ENCODE measurements at regions not wholly inside any gene's neighbourhood (a gene's known extent, or its start where the extent isn't known, plus 50 kb on each side); places are given as distances from the start of the nearest gene placed in this dataset.
"Not testable (repeated sequence)": the region's sequence is repeated elsewhere in the genome, so short reads cannot be mapped to it uniquely, and the experiment has no call there.

- no peak for DNase-seq (ENCODE audit: low read depth in 1 of 2, low spot score in 2 of 2)
- Histone ChIP-seq H3K36me3 (no peaks in the 10 kb centered on the region), H3K9me3 (replicated peaks) (no peaks in the 10 kb centered on the region), H3K27me3 (replicated peaks) (no peaks in the 10 kb centered on the region), H3K27ac (no peak overlapping the region), H3K4me1 (replicated peaks) (no peaks in the 10 kb centered on the region), H3K4me3 (no peak overlapping the region)
Observed at GRCh38 chr7:34530259-34530658, 127.8 kb upstream of the NPSR1 start.

- Histone ChIP-seq H3K4me1 (replicated peaks) (no peaks in the 10 kb centered on the region), H3K9me3 (replicated peaks) (no peaks in the 10 kb centered on the region), H3K4me3 (no peak overlapping the region), H3K27ac (no peak overlapping the region), H3K27me3 (replicated peaks) (no peaks in the 10 kb centered on the region), H3K36me3 (no peaks in the 10 kb centered on the region)
- DNase-seq (ENCODE audit: low read depth in 1 of 2, low spot score in 2 of 2): no peak
Observed at GRCh38 chr7:34539003-34539402, 119.0 kb upstream of the NPSR1 start.

GRCh38 chr7:34544621-34545020 lies 113.4 kb upstream of the NPSR1 start:
- Histone ChIP-seq H3K36me3 (no peaks in the 10 kb centered on the region), H3K27me3 (replicated peaks) (no peaks in the 10 kb centered on the region), H3K27ac (no peak overlapping the region), H3K4me3 (no peak overlapping the region), H3K4me1 (replicated peaks) (no peaks in the 10 kb centered on the region), H3K9me3 (replicated peaks) (no peaks in the 10 kb centered on the region)
- DNase-seq (ENCODE audit: low read depth in 1 of 2, low spot score in 2 of 2): no peak

- Histone ChIP-seq H3K4me3 (no peak overlapping the region), H3K4me1 (replicated peaks) (no peaks in the 10 kb centered on the region), H3K36me3 (no peaks in the 10 kb centered on the region), H3K27ac (no peak overlapping the region), H3K27me3 (replicated peaks) (no peaks in the 10 kb centered on the region), H3K9me3 (replicated peaks) (no peaks in the 10 kb centered on the region)
- DNase-seq (ENCODE audit: low read depth in 1 of 2, low spot score in 2 of 2): no peak
Observed at GRCh38 chr7:34550996-34551395, 107.0 kb upstream of the NPSR1 start.

- DNase-seq (ENCODE audit: low read depth in 1 of 2, low spot score in 2 of 2): no peak
- H3K9me3 ChIP-seq (replicated peaks): no peaks in the 10 kb centered on the region
- H3K27ac ChIP-seq: no peak overlapping the region
- H3K27me3 ChIP-seq (replicated peaks): no peaks in the 10 kb centered on the region
- H3K36me3 ChIP-seq: no peaks in the 10 kb centered on the region
- H3K4me3 ChIP-seq: no peak overlapping the region
- H3K4me1 ChIP-seq (replicated peaks): no peaks in the 10 kb centered on the region
Observed at GRCh38 chr7:34552502-34552901, 105.5 kb upstream of the NPSR1 start.

GRCh38 chr7:34558022-34558421 lies 100.0 kb upstream of the NPSR1 start:
- Histone ChIP-seq H3K4me1 (replicated peaks) (no peaks in the 10 kb centered on the region), H3K36me3 (no peaks in the 10 kb centered on the region), H3K4me3 (no peak overlapping the region), H3K9me3 (replicated peaks) (no peaks in the 10 kb centered on the region), H3K27me3 (replicated peaks) (no peaks in the 10 kb centered on the region), H3K27ac (no peak overlapping the region)
- no peak for DNase-seq (ENCODE audit: low read depth in 1 of 2, low spot score in 2 of 2)

GRCh38 chr7:34564091-34564490 lies 93.9 kb upstream of the NPSR1 start:
- H3K9me3 ChIP-seq (replicated peaks): no peaks in the 10 kb centered on the region
- H3K4me3 ChIP-seq: no peak overlapping the region
- H3K27ac ChIP-seq: no peak overlapping the region
- H3K4me1 ChIP-seq (replicated peaks): no peaks in the 10 kb centered on the region
- DNase-seq (ENCODE audit: low read depth in 1 of 2, low spot score in 2 of 2): no peak
- no peaks in the 10 kb centered on the region for H3K27me3 ChIP-seq (replicated peaks)
- no peaks in the 10 kb centered on the region for H3K36me3 ChIP-seq

- no peak overlapping the region for H3K4me3 ChIP-seq
- no peaks in the 10 kb centered on the region for H3K9me3 ChIP-seq (replicated peaks)
- no peaks in the 10 kb centered on the region for H3K27me3 ChIP-seq (replicated peaks)
- DNase-seq (ENCODE audit: low read depth in 1 of 2, low spot score in 2 of 2): no peak
- no peaks in the 10 kb centered on the region for H3K36me3 ChIP-seq
- no peaks in the 10 kb centered on the region for H3K4me1 ChIP-seq (replicated peaks)
- no peak overlapping the region for H3K27ac ChIP-seq
Observed at GRCh38 chr7:34567906-34568305, 90.1 kb upstream of the NPSR1 start.

- no peak overlapping the region for H3K4me3 ChIP-seq
- DNase-seq (ENCODE audit: low read depth in 1 of 2, low spot score in 2 of 2): no peak
- no peaks in the 10 kb centered on the region for H3K36me3 ChIP-seq
- no peaks in the 10 kb centered on the region for H3K9me3 ChIP-seq (replicated peaks)
- H3K4me1 ChIP-seq (replicated peaks): no peaks in the 10 kb centered on the region
- H3K27me3 ChIP-seq (replicated peaks): no peaks in the 10 kb centered on the region
- H3K27ac ChIP-seq: no peak overlapping the region
Observed at GRCh38 chr7:34569975-34570699, 87.9 kb upstream of the NPSR1 start.

- Histone ChIP-seq H3K27me3 (replicated peaks) (no peaks in the 10 kb centered on the region), H3K4me1 (replicated peaks) (no peaks in the 10 kb centered on the region), H3K9me3 (replicated peaks) (no peaks in the 10 kb centered on the region), H3K36me3 (no peaks in the 10 kb centered on the region), H3K27ac (no peak overlapping the region), H3K4me3 (no peak overlapping the region)
- no peak for DNase-seq (ENCODE audit: low read depth in 1 of 2, low spot score in 2 of 2)
Observed at GRCh38 chr7:34575006-34575405, 83.0 kb upstream of the NPSR1 start.

GRCh38 chr7:34577934-34578333 lies 80.1 kb upstream of the NPSR1 start:
- H3K4me3 ChIP-seq: not testable (repeated sequence)

GRCh38 chr7:34581698-34582097 lies 76.3 kb upstream of the NPSR1 start:
- H3K27me3 ChIP-seq (replicated peaks); H3K4me1 ChIP-seq (replicated peaks); DNase-seq (ENCODE audit: low read depth in 1 of 2, low spot score in 2 of 2); H3K4me3 ChIP-seq; H3K9me3 ChIP-seq (replicated peaks); H3K36me3 ChIP-seq; H3K27ac ChIP-seq: not testable (repeated sequence)

More at GRCh38 chr7:34577934-34578333, 80.1 kb upstream of the NPSR1 start:
- H3K4me1 ChIP-seq (replicated peaks); DNase-seq (ENCODE audit: low read depth in 1 of 2, low spot score in 2 of 2); H3K27me3 ChIP-seq (replicated peaks); H3K36me3 ChIP-seq; H3K9me3 ChIP-seq (replicated peaks); H3K27ac ChIP-seq: not testable (repeated sequence)

- Histone ChIP-seq H3K27ac (no peak overlapping the region), H3K9me3 (replicated peaks) (no peaks in the 10 kb centered on the region; the same call in 1 of the 2 replicates), H3K4me3 (no peak overlapping the region), H3K27me3 (replicated peaks) (no peaks in the 10 kb centered on the region), H3K4me1 (replicated peaks) (no peaks in the 10 kb centered on the region), H3K36me3 (no peaks in the 10 kb centered on the region)
- DNase-seq (ENCODE audit: low read depth in 1 of 2, low spot score in 2 of 2): no peak
Observed at GRCh38 chr7:34584526-34584925, 73.5 kb upstream of the NPSR1 start.

- Histone ChIP-seq H3K9me3 (replicated peaks) (no peaks in the 10 kb centered on the region), H3K4me1 (replicated peaks) (no peaks in the 10 kb centered on the region), H3K27ac (no peak overlapping the region), H3K27me3 (replicated peaks) (no peaks in the 10 kb centered on the region), H3K36me3 (no peaks in the 10 kb centered on the region), H3K4me3 (no peak overlapping the region)
- no peak for DNase-seq (ENCODE audit: low read depth in 1 of 2, low spot score in 2 of 2)
Observed at GRCh38 chr7:34596887-34597286, 61.1 kb upstream of the NPSR1 start.
